ENCODE measurements at regions not wholly inside any gene's neighbourhood (a gene's known extent, or its start where the extent isn't known, plus 50 kb on each side); places are given as distances from the start of the nearest gene placed in this dataset.

- TF ChIP-seq TCF12 (IDR thresholded peaks at IDR 0.05; ENCODE audit: low read depth): no peak
- TF ChIP-seq RAD21 (IDR thresholded peaks at IDR 0.05; ENCODE audit: low read depth): no peak
- no peak for TF ChIP-seq USF1 (IDR thresholded peaks at IDR 0.05)
- no peak for TF ChIP-seq TEAD4 (IDR thresholded peaks at IDR 0.05)
- no peak for TF ChIP-seq EP300 (IDR thresholded peaks at IDR 0.05; ENCODE audit: borderline replicate concordance)
- TF ChIP-seq CEBPB (IDR thresholded peaks at IDR 0.05): no peak
- TF ChIP-seq NFIC (IDR thresholded peaks at IDR 0.05): no peak
- no peak for TF ChIP-seq EGR1 (IDR thresholded peaks at IDR 0.05)
- no peak for TF ChIP-seq TAF1 (IDR thresholded peaks at IDR 0.05; ENCODE audit: low read depth)
- TF ChIP-seq REST (IDR thresholded peaks at IDR 0.05; ENCODE audit: low read depth): no peak
- TF ChIP-seq YY1 (IDR thresholded peaks at IDR 0.05; ENCODE audit: low read depth): no peak
- no peak for TF ChIP-seq ZBTB7A (IDR thresholded peaks at IDR 0.05; ENCODE audit: low read depth)
- no peak for TF ChIP-seq MAX (IDR thresholded peaks at IDR 0.05)
- no peak for TF ChIP-seq CREB1 (IDR thresholded peaks at IDR 0.05; ENCODE audit: low read depth)
- no peak for TF ChIP-seq FOXM1 (IDR thresholded peaks at IDR 0.05; ENCODE audit: borderline replicate concordance, low read depth)
Measured at GRCh38 chr16:9270424-9270823, 179.0 kb downstream of the HAPSTR1 start.

- TF ChIP-seq USF1 (IDR thresholded peaks at IDR 0.05): no peak
- no peak for TF ChIP-seq REST (IDR thresholded peaks at IDR 0.05; ENCODE audit: low read depth)
- TF ChIP-seq TEAD4 (IDR thresholded peaks at IDR 0.05): no peak
- no peak for TF ChIP-seq TAF1 (IDR thresholded peaks at IDR 0.05; ENCODE audit: low read depth)
- no peak for TF ChIP-seq EGR1 (IDR thresholded peaks at IDR 0.05)
- TF ChIP-seq RAD21 (IDR thresholded peaks at IDR 0.05; ENCODE audit: low read depth): no peak
- no peak for TF ChIP-seq MAX (IDR thresholded peaks at IDR 0.05)
- no peak for TF ChIP-seq YY1 (IDR thresholded peaks at IDR 0.05; ENCODE audit: low read depth)
- no peak for TF ChIP-seq TCF12 (IDR thresholded peaks at IDR 0.05; ENCODE audit: low read depth)
- TF ChIP-seq NFIC (IDR thresholded peaks at IDR 0.05): no peak
- no peak for TF ChIP-seq EP300 (IDR thresholded peaks at IDR 0.05; ENCODE audit: borderline replicate concordance)
- no peak for TF ChIP-seq ZBTB7A (IDR thresholded peaks at IDR 0.05; ENCODE audit: low read depth)
- TF ChIP-seq CEBPB (IDR thresholded peaks at IDR 0.05): no peak
- TF ChIP-seq FOXM1 (IDR thresholded peaks at IDR 0.05; ENCODE audit: borderline replicate concordance, low read depth): no peak
Measured at GRCh38 chr16:9270941-9271340, 179.5 kb downstream of the HAPSTR1 start.

- TF ChIP-seq CEBPB (IDR thresholded peaks at IDR 0.05): no peak
- TF ChIP-seq TAF1 (IDR thresholded peaks at IDR 0.05; ENCODE audit: low read depth): no peak
- TF ChIP-seq CREB1 (IDR thresholded peaks at IDR 0.05; ENCODE audit: low read depth): no peak
- no peak for TF ChIP-seq YY1 (IDR thresholded peaks at IDR 0.05; ENCODE audit: low read depth)
- TF ChIP-seq RAD21 (IDR thresholded peaks at IDR 0.05; ENCODE audit: low read depth): no peak
Measured at GRCh38 chr16:9271841-9272240, 180.4 kb downstream of the HAPSTR1 start.

- TF ChIP-seq FOXM1 (IDR thresholded peaks at IDR 0.05; ENCODE audit: borderline replicate concordance, low read depth) (no peak), YY1 (IDR thresholded peaks at IDR 0.05; ENCODE audit: low read depth) (no peak), TAF1 (IDR thresholded peaks at IDR 0.05; ENCODE audit: low read depth) (no peak), CREB1 (IDR thresholded peaks at IDR 0.05; ENCODE audit: low read depth) (no peak), TCF12 (IDR thresholded peaks at IDR 0.05; ENCODE audit: low read depth) (no peak), CEBPB (IDR thresholded peaks at IDR 0.05) (no peak), EP300 (IDR thresholded peaks at IDR 0.05; ENCODE audit: borderline replicate concordance) (no peak), RAD21 (IDR thresholded peaks at IDR 0.05; ENCODE audit: low read depth) (no peak), TEAD4 (IDR thresholded peaks at IDR 0.05) (no peak), MAX (IDR thresholded peaks at IDR 0.05) (no peak), ZBTB7A (IDR thresholded peaks at IDR 0.05; ENCODE audit: low read depth) (no peak), NFIC (IDR thresholded peaks at IDR 0.05) (no peak), REST (IDR thresholded peaks at IDR 0.05; ENCODE audit: low read depth) (no peak)
Measured at GRCh38 chr16:9275377-9275776, 183.9 kb downstream of the HAPSTR1 start.

Measured in Ishikawa (cell line).